GM18517 (cell line): ENCODE measurements at regions not wholly inside any gene's neighbourhood (a gene's known extent, or its start where the extent isn't known, plus 50 kb on each side); places are given as distances from the start of the nearest gene placed in this dataset.

Experiments
- ATAC-seq: cut with Tn5 transposase; IDR thresholded peaks from one replicate; pipeline ENCODE4 v1.9.1; 2021; ENCODE audit warnings: mild to moderate bottlenecking, moderate library complexity; ENCODE audit not compliant: unreplicated experiment

DNA sequence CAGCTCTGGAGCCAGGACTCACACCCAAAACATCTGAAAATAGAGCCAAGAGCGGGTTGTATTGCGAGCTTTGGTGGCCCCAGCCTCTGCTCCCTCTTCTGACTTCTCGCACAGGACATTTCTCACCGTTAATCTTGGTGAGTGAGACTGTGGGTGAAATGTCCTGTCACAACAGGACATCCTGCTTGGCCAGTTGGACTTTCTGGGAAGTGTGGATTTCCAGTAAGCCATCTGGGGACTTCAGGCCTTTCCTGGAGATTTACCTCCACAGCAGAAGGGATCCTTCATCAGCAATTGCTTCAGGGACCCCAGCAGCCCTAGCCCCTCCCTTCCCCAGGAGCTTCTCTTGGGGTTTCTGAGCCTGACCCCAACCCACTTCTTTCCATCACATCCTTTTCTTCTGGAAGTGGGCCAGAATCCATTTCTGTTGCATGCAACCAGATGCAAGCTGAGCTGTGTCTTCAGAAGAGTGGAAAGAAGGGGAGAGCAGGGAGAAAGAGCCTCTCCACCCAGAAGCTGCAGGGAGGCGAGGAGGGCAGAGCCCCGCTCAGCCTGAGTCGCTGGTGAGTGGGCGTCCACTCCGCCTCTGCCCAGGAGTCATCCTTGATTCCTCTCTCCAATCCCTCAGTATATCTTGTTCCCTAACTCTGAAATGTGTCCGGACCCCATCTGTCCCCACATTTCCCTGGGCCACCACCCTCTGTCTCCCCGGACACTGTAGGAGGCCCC is 50.3 kb upstream of the GADD45G start:
- no peak for ATAC-seq

DNA sequence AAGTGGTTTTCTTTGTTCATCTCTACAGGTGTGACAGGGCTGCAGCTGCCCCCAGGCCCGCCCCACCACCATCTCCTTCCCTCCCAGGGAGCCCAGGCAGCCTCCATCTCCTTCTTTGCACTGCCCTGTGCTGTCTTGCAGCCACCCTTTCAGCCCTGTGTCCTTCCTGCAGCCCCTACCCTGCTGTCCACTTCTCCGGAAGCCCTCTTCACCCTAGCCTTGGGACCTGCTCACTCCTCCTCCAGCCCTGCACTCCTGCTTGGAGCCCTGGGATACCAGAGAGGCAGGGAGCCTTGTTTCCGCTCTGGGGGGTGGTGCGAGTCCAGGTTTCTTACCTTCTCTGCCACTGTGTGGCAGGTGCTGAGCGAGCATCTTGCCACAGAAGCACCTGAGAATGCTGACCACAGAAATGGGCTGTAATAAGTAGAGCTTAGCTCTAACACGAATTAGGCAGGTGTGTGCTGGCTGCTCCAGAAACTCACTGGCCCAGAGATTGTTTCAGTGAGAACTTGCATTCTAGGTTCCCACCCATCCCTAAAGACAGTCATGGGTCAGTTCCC is 51.3 kb upstream of the GADD45G start:
- ATAC-seq: no peak

DNA sequence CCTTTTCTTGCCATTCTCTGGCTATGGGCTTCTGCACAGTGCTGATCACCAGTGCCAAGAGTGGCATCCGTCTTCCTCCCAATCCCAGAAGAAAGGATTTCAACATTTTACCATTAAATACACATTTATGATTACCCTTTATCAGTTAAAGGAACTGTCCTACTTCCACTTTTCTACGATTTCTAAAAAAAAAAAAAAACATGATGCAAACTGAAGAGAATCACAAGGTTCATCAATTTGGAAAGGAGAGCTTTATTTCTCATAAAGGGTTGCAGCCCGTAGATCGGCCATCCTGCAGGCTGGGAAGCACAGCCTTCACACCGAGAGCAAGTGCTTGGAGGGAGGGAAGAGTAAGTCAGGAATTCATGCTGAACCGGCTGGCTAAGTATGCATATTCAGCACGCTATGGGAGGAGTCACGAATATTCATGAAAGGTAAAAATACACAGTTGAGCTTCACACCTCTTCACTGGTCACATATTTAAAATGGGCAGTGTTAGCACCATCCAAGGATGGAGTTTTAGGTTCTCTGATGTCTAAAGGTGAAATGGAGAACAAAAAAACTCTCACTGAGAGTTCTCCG is 52.5 kb upstream of the SEMA4D start:
- no peak for ATAC-seq

DNA sequence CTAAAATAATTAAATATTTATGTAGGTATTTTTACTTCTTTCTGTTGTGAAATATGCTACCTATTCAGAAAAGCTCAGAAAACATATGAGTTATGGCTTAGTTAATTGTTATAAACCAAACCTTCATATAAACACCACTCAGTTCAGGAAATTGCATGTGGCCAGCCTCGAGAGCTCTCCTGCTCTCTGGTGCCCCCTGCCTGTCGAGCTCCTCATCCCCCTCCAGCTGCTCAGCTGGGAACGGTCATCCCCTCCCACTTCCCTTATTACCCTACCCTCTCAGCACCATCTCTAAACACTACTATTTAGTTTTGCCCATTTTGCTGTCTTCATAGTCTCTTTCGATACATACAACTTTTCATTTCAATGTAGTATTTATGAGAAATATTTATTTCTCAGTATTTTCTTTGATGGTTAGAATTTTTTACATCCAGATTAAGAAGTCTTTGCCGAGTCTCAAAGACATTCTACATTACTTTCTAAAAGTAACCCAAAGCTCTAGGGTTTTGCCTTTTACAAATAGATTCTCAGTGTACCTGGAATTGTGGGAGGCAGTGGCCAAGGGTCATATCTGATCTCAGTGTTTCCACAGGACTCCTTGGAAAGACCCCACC is 51.2 kb upstream of the SEMA4D start:
- peak; percentile 81 for ATAC-seq

DNA sequence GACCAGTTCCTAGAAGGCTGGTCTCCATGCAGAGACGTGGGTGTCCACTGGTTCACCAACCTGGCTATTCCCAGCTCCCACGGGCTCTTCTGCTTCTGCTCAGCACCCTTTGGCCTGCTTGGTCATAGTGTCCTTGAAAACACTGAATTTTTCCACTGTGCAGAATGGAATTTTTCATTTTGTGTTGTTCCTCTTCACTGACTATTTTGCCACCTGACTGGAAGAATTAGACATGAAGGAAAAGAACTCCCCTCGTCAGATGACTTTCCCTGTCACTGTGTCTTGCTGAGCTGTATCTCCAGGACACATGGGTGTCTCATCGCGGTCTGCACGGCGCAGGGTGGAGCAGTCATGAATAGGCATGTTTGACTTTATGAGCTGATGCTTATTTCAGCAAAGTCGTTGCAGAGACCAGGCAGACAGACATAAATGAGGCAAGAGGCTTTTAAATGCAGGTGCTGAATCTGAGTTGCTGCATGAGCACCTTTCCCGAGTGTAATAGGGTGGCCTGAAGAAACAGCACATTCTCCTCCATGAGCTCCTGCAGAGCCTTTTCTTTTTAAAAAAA is 50.2 kb upstream of the SEMA4D start:
- ATAC-seq: no peak
